ENCODE measurements at regions not wholly inside any gene's neighbourhood (a gene's known extent, or its start where the extent isn't known, plus 50 kb on each side); places are given as distances from the start of the nearest gene placed in this dataset.

GRCh38 chr12:42774238-42774637 is 184.7 kb upstream of the PRICKLE1 start:
- no peak for TF ChIP-seq TBL1XR1 (IDR thresholded peaks at IDR 0.05; ENCODE audit: low read depth, low read length)
- TF ChIP-seq EZH2 (IDR thresholded peaks at IDR 0.05; ENCODE audit: borderline replicate concordance, control insufficient read depth, low read depth, low read length): no peak
- TF ChIP-seq IRF3 (IDR thresholded peaks at IDR 0.05): no peak
- no peak for TF ChIP-seq TCF12 (IDR thresholded peaks at IDR 0.05; ENCODE audit: low read depth, low read length)
- no peak for TF ChIP-seq CTCF (IDR thresholded peaks at IDR 0.05 in 2 of 3, conservative IDR thresholded peaks at IDR 0.05 in 1 of 3; ENCODE audit: control insufficient read depth in 2 of 3, extremely low read depth in 1 of 3, insufficient read depth in 1 of 3, low read depth in 3 of 3, low read length in 3 of 3)
- no peak for TF ChIP-seq GABPA (IDR thresholded peaks at IDR 0.05; ENCODE audit: low read depth)
- no peak for TF ChIP-seq MXI1 (IDR thresholded peaks at IDR 0.05; ENCODE audit: low read depth, low read length)
- TF ChIP-seq ZNF274 (IDR thresholded peaks at IDR 0.05; ENCODE audit: insufficient read depth, insufficient read length): no peak
- no peak for TF ChIP-seq RAD21 (IDR thresholded peaks at IDR 0.05; ENCODE audit: insufficient read depth, low read depth, low read length)
- TF ChIP-seq YY1 (IDR thresholded peaks at IDR 0.05; ENCODE audit: low read depth, low read length): no peak
- no peak for TF ChIP-seq EP300 (IDR thresholded peaks at IDR 0.05; ENCODE audit: borderline replicate concordance in 1 of 2, control insufficient read depth in 1 of 2, low read depth in 2 of 2, low read length in 2 of 2)
- TF ChIP-seq USF2 (IDR thresholded peaks at IDR 0.05; ENCODE audit: borderline replicate concordance, low read depth, low read length): no peak
- TF ChIP-seq NR2F1 (conservative IDR thresholded peaks at IDR 0.05): no peak

Data from GM12878 (cell line).